ENCODE measurements at regions not wholly inside any gene's neighbourhood (a gene's known extent, or its start where the extent isn't known, plus 50 kb on each side); places are given as distances from the start of the nearest gene placed in this dataset.
"Not testable (repeated sequence)": the region's sequence is repeated elsewhere in the genome, so short reads cannot be mapped to it uniquely, and the experiment has no call there.

DNA sequence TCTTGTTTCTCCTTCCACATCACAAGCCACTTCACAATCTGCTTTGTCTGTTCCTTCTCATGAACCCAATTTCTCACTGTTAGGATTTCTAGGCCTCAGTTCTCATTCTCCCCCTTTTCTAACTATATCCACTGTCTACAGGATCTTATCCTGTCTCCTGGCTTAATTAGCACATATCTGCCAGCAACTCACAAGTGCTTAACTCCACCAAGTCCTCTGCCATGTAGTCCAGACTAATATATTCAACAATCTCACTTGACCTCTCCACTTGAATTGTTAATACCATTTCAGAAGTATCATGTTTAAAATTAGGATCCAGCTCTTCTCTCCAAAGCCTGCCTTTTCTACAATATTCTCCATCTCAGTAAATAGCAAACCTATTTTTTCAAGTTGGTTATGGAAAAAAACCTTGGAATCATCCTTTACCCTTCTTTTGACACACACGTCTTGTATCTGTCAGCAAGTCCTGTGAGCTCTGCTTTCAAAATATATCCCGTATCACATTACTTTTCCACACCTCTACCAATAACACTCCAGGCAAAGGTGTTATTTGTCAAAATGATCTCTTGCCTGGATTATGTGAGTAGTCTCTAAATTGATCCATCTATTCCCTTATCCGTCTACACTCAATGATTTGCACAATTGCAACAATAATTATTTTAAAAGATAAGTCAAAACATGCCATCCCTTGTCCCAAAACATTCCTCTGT is 127.2 kb upstream of the SLIT2 start:
- DNase-seq (ENCODE audit: low read depth, low spot score) = no peak

DNA sequence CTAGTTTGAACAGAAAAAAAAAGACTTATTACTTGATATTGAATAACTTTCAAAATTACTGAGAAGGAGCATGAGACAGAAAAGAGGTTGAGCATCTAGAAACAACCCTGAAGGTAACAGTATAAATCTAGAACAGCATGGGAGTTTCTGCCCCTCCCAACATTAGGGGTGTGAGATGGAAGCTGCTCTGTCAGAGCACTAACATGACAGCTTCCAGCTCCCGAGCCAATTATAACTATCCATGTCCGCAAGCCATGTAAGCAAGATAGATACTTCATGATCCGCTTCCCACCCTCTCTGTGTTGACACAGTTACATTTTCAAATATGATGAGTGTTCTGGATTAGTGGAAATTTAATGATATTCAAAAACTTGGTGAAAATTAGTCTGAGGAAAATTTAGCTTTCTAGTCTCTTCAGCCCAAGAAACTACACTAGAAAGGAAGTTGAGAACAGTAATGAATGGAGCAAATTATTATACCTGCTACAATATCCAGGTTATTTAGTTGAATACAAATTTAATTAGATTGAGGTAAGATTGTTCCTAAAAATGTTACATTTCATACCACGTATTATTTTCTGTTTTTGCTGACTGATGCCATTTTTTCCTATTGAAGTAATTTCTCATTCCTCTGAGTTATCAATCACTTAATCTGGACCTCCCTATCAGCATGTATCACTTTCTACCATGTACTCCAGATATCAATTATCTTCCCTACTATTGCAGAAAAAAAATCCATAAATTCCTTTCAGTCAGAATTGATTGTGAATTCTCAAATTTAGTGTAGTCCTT is 129.3 kb upstream of the SLIT2 start:
- DNase-seq (ENCODE audit: low read depth, low spot score) = no peak

DNA sequence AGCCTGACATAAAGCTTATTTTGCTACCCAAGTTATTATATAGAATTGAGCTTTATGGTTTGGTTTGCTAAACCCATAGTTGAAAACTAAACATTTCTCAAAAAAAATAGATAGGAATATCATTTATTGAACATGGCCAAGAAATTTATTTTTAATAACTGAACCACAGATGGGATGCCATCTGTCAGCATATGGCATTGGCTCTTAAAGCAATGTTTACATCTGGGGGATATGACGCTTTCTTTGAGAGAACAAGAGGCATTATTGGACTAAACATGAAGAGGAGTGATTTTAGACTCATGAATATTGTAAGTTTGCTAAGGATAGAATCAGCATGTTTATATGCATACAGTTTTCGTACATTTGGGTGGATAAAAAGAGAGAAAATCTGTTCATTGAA is 132.6 kb upstream of the SLIT2 start:
- DNase-seq (ENCODE audit: low read depth, low spot score) = no peak

DNA sequence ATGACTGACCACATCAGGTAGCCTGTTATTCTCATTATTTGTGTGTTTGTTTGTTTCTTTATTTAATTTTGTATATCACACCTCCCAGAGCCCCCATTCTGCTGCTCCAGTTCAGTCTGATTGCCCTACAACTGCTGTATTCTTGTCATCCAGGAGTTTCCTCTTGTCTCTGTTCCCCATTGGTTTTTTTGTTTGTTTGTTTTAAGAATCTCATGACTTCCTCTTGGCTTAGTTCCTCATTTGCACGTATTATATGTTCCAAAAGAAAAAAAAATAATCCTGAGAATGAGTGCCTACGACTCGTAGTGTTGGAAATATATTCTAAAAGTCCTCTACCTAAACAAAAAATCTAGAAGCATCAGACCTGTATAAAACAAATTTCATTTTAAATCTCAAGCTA is 142.3 kb upstream of the SLIT2 start:
- no peak for DNase-seq (ENCODE audit: low read depth, low spot score)

DNA sequence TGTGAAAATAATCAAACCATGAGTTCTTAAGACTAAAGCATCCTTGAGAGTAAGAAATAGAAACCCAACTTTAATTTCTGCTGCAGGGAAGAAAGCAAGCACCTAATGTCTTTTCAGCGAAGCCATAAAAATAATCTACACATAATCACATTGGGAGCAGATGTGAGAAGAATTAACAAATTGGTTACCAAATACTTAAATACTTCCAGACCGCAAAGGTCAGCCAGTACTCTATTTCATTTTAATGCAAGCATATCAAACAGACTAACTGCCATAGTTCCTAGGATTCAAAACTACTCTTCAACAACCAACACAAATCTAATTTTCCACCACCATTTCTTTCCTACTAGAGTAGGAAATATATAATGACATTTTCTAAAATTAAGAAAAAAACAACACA is 144.8 kb upstream of the SLIT2 start:
- DNase-seq (ENCODE audit: low read depth, low spot score) = no peak

DNA sequence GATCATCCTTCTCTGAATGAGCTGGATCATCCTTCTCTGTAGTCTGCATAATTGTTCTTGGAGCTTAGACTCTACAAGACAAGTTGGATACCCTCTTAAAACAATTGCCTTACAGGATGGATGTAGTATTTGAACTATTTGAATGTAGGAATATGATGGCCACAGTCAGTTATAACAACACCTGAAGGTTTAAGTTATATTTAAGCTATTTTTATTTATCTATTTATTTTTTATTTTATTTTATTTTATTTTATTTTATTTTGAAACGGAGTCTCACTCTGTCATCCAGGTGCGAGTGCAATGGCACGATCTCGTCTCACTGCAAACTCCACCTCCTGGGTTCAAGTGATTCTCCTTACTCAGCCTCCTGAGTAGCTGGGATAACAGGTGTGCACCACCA is 149.9 kb upstream of the SLIT2 start:
- no peak for DNase-seq (ENCODE audit: low read depth, low spot score)

DNA sequence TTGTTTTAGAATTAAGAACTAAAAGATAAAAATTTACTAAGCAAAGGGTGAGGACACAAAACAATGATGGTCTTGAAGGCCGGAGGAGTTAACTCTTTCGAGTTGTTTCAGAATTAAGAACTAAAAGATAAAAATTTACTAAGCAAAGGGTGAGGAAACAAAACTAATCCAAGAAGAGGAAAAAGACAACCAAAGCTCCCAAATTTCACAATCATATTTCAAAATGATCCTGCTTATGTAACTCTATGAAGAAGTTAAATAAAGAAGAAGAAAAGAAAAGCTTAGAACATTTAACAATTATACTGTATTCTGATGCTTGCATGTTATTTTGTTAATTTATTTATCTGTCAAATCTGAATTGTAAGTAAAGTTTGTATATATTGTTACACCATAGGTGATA is 154.8 kb upstream of the SLIT2 start:
- no peak for DNase-seq (ENCODE audit: low read depth, low spot score)

DNA sequence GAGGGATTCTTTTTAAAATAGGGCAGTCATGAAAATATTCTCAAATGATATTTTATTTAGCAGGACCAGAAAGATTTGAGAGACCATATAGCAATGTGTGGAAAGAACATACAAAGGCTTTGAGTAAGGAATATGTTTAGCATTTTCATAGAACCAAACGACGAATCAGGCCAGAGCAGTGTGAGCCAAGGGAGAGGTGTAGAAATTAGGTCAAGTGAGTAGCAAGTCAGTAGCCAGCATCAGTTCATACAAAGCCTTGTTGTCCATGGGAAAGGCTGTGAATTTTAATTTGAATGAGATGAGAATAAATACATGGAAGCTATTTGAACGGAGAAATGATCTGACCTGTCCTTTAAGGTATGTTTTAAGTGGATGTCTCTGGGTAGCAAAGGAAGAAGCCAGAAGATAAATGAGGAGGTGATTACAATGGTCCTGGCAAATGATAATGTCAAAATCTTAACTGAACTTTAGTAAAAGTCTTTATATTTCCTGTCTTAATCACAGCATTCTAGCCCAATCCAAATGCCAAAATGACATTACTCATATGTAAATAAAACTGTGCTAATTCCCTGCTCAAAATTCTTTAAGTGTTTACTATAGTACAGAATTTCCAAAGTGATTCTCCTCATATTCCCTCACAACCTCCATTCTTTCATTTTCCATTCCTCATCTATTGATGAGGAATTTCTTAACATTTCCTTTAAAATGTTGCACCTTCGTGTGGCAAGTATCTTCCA is 155.7 kb upstream of the SLIT2 start:
- DNase-seq (ENCODE audit: low read depth, low spot score) = no peak

DNA sequence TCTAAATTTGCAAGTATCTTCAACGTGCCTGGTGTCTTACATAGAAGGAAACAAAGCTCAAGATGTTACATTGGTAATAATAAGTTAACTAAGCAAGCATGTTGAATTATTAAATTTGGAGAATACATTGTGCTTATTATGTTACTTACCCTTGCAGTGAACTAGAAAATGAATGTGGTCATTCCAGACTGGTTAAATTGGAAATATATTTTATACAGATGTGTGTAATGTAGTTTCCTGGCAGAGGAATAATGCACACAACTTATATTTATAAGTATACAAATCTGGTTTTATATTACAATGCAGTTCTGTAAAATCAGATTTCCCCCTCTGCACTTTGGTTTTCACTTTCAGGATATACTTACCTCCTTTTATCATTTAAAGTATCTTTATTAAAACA is 159.9 kb upstream of the SLIT2 start:
- DNase-seq (ENCODE audit: low read depth, low spot score) = no peak

DNA sequence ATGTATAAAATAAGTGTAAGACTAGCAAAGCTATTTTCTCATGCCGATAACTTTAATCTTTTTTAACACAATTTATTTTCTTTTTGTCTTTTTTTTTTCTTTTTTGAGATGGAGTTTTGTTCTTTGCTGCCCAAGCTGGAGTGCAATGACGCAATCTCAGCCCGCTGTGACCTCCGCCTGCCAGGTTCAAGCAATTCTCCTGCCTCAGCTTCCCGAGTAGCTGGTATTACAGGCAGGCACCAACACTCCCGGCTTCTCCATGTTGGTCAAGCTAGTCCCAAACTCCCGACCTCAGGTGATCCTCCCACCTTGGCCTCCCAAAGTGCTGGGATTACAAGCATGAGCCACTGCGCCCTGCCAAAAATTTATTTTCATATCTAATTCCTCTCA is 164.2 kb upstream of the SLIT2 start:
- DNase-seq (ENCODE audit: low read depth, low spot score) = no peak

DNA sequence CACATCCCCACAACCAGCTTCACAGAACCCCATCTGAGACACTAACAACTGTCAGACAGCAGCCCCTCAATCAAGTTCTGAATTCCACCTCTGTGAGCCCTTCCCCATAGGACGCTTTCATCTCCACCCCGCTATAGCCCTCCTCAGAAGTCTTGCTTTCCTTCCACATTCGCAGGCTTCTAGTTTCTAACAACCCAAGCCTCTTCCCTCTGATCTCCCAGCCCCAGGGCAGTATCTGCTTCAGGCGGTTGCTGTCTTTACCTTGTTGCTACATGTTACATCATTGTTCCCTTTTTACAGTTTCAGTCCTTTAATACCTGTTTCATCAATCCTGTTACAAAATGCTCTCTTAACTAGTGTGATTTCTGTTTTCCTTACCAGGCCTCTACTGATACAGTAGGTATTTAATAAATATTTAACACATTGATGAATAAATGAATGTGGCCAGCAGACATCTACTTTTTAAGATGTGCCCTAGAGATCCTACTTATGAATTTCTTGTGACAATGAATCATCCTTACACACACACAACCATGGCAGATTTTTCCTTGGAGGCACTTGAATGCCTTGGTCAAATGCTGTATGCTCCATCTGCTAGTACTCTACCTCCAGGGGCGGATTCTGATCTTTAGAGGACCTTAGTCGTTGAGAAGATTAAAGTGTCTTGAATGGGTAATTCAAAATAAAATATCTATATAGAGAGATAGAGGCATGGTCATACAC is 164.7 kb upstream of the SLIT2 start:
- DNase-seq (ENCODE audit: low read depth, low spot score) = peak; percentile 4

DNA sequence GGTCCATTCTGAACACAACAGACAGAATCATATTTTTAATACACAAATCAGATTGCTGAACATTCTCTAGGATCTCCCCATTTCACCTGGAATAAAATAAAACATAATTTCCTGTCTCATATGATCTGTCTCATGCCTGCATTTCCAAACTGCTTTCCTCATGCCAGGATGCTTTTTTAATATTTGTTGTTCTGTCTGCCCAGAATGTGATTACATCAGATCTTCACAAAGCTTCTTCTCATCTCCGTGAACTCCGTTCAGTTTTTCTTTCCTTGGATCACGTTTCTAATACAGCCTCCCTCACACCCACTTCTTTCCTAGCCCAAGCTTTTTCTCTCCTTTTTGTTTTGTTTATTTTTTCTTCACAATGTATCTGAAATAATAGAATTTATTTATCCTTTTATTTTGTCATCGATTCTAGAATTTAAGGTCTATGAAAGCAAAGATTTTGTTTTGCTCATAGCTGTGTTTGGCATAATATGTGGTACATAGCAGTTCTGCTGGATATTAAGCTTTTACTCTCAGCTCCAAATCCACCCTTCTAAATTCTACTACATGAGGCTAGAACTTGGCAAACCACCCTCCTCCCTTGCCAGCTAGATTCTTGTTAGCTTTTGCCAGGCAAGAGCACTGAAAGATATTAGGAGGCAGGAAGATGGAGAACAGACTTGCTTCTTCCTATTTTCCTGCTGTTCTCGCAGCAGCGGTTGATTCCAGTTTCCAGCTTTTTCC is 165.5 kb upstream of the SLIT2 start:
- DNase-seq (ENCODE audit: low read depth, low spot score) = no peak

DNA sequence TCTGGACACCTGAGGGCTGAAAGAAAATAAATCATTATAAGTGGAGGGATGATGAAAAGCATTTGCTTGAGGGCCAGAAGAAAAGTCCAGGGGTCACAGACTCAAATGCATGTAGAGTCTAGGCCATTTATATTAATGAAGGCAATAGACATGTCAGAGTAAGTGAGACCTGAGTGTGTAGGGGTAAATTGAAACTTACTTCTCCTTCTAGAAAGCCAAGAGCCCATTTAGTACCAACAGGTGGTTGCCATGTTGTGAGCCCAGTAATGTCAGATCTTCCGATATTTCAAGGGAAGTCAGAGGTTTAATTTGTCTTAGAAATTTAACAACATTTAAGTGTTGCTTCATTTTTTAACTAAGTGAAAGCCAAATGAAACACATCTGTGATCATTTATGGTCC is 166.1 kb upstream of the SLIT2 start:
- no peak for DNase-seq (ENCODE audit: low read depth, low spot score)

DNA sequence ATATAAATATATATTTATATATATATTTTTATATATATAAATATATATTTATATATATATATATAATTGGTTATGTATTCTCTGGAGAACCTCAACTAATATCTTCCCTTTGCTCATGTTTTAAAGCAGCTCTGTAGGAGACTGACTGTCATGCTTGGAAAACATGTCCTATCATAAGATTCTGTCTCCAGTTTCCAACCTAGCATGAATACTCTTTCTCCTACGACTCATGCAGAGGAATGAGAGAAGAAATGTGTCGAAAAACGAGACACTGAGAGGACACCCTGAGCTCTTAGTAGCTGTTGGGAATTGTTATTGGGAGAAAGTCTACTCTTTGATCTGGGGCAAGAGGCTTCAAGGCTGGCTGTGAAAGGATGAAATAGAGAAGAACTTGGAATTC is 166.5 kb upstream of the SLIT2 start:
- DNase-seq (ENCODE audit: low read depth, low spot score) = no peak

DNA sequence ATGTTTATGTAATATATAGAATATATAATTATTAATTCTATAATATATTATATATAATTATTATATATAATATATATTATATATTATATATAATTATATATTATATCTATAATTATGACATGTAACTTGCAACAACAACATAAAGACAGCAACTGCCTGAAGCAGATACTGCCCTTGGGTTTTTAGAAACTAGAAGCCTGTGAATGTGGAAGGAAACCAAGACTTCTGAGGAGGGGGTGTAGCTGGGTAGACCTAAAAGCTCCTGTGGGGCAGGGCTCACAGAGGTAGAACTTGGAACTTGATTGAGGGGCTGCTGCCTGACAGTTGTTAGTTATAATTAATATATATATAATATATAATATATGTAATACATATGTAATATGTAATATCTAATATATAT is 167.2 kb upstream of the SLIT2 start:
- DNase-seq (ENCODE audit: low read depth, low spot score) = no peak

DNA sequence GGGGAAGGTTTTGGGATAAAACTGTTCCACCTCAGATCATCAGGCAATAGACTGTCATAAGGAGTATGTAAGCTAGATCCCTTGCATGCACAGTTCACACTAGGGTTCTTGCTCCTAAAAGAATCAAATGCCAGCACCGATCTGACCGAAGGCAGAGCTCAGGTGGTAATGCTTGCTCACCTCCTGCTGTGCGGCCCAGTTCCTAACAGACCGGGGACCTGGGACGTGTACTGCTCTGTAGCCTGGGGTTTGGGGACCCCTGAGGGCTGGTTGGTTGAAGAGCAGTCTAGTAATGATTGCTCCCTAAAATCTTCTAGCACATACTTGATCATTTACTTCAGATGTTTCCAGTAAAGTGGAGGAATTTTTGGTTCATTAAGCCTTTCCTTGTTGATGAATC is 173.1 kb upstream of the SLIT2 start:
- DNase-seq (ENCODE audit: low read depth, low spot score) = no peak

DNA sequence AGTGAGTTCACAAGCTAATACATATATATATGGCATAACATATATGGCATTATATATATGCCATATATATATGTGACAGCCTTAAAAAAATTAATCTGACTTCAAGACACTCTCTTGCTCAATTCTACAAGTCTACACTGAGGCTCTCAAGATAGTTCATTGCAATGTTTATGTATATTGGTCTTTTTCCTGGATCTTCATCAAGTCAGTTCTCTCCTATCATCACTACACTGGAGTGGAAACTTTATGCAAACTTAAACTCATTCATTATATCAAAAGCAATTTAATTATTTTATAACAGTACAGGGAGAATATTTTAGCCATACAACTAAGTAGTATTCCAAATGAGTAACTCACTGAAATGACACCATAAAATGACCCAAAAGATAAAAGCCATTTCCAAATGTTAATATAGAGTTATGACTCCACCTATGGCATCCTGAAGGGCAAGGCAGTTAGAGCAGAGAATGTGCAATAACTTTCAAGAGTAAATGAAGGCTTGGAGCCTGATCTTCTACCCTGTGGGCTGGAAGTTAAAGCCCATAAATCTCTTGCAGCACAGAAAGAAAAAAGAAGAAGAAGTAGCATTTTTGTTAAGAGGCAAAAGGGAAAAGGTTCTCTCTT is 176.3 kb upstream of the SLIT2 start:
- DNase-seq (ENCODE audit: low read depth, low spot score) = no peak

DNA sequence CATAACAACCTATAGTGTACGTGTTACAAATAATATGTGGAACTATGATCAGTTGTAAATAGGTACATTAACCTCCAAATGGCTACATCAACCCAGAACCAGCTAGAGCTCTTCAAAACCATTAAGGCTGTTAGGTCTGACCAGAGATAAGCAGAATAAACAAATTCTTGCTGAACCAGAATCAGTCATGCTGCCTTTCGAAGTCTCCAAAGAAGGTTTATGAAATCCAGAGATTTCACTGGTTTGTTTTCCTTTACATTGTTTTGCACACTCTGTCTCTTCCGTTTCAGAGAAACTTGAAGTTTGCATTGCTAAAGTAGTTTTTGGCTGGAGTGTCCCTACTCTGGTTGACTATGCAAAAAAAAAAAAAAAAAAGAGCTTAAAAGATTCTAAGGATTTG is 177.3 kb upstream of the SLIT2 start:
- DNase-seq (ENCODE audit: low read depth, low spot score) = no peak

DNA sequence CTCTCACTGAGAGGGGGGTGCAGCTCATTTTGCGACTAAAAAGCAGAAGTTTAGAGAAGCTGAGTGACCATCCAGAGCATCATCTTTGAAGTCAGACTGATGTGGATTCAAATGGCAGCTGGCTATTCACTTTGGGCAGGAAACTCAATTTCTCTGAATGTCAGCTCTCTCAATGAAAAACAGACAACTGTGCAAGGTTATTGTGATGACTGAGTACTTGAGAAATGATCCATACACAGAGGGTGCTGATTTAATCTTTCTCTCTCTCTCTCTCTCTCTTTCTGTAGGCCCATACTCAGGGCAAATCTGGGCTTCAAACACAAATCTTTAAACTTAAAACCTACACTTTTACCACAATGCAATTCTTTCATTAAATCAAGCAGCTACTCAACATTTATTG is 185.8 kb upstream of the SLIT2 start:
- DNase-seq (ENCODE audit: low read depth, low spot score) = no peak

DNA sequence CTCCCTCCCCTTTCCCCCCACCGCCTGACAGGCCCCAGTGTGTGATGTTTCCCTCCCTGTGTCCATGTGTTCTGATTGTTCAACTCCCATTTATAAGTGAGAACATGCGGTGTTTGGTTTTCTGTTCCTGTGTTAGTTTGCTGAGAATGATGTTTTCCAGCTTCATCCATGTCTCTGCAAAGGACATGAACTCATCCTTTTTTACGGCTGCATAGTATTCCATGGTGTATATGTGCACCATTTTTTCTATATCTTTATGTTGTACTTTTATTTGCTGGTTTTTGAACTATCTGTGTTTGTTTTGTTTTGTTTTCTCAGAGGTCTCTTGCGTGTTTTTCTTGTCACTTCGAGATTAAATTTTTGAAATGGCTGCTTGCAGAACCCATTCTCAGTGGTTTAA is 188.8 kb upstream of the SLIT2 start:
- not testable (repeated sequence) for DNase-seq (ENCODE audit: low read depth, low spot score)

DNA sequence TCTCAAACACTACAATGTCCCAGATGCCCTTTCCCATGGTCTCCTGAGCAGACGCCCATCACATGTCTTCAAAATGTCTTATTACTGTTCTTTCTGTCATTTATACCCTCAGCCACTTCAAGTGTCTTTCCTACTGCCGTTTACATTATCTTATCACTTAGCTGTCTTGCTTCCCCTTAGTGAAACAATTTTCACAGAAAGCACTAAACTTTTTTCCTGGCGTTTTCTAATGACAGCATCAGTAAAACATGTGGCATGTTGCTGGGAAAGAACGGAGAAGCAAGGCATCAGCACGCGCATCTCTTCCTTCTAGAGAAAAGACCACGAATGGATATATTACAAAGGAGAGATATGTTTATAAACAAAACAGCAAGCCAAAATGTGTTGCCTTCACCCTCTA is 189.7 kb upstream of the SLIT2 start:
- DNase-seq (ENCODE audit: low read depth, low spot score) = no peak
